HG03354 (cell line): ENCODE measurements at regions not wholly inside any gene's neighbourhood (a gene's known extent, or its start where the extent isn't known, plus 50 kb on each side); places are given as distances from the start of the nearest gene placed in this dataset.
"Not testable (repeated sequence)": the region's sequence is repeated elsewhere in the genome, so short reads cannot be mapped to it uniquely, and the experiment has no call there.

ENCODE experiments used
- ATAC-seq: cut with Tn5 transposase; IDR thresholded peaks from one replicate; pipeline ENCODE4 v1.9.1; 2021; ENCODE audit warnings: mild to moderate bottlenecking; ENCODE audit not compliant: unreplicated experiment, poor library complexity, severe bottlenecking

GRCh38 chr7:9029681-9030530, 596.5 kb downstream of the NXPH1 start:
- no peak for ATAC-seq

GRCh38 chr7:9030976-9031375, 597.6 kb downstream of the NXPH1 start:
- no peak for ATAC-seq

GRCh38 chr7:9031386-9031785, 598.0 kb downstream of the NXPH1 start:
- no peak for ATAC-seq

GRCh38 chr7:9036080-9036479, 602.7 kb downstream of the NXPH1 start:
- ATAC-seq: no peak

- ATAC-seq: no peak
Measured at GRCh38 chr7:9071160-9071762, 637.9 kb downstream of the NXPH1 start.

- ATAC-seq: not testable (repeated sequence)
Measured at GRCh38 chr7:9075774-9076173, 642.4 kb downstream of the NXPH1 start.

- ATAC-seq: no peak
Measured at GRCh38 chr7:9082203-9082602, 648.8 kb downstream of the NXPH1 start.

GRCh38 chr7:9083837-9084236, 650.4 kb downstream of the NXPH1 start:
- ATAC-seq: no peak

GRCh38 chr7:9091282-9091681, 657.9 kb downstream of the NXPH1 start:
- no peak for ATAC-seq

GRCh38 chr7:9097565-9098060, 664.2 kb downstream of the NXPH1 start:
- no peak for ATAC-seq

- no peak for ATAC-seq
Measured at GRCh38 chr7:9100289-9100688, 666.9 kb downstream of the NXPH1 start.

- ATAC-seq: no peak
Measured at GRCh38 chr7:9102846-9103245, 669.4 kb downstream of the NXPH1 start.

GRCh38 chr7:9106747-9107146, 673.3 kb downstream of the NXPH1 start:
- no peak for ATAC-seq

- no peak for ATAC-seq
Measured at GRCh38 chr7:9120331-9120730, 686.9 kb downstream of the NXPH1 start.

GRCh38 chr7:9124320-9124719, 690.9 kb downstream of the NXPH1 start:
- no peak for ATAC-seq

GRCh38 chr7:9125246-9125645, 691.8 kb downstream of the NXPH1 start:
- no peak for ATAC-seq

GRCh38 chr7:9127901-9128300, 694.5 kb downstream of the NXPH1 start:
- ATAC-seq: no peak

- no peak for ATAC-seq
Measured at GRCh38 chr7:9148687-9149086, 715.3 kb downstream of the NXPH1 start.

GRCh38 chr7:9149499-9150082, 716.2 kb downstream of the NXPH1 start:
- no peak for ATAC-seq

GRCh38 chr7:9163691-9164090, 730.3 kb downstream of the NXPH1 start:
- not testable (repeated sequence) for ATAC-seq

GRCh38 chr7:9175871-9176270, 742.5 kb downstream of the NXPH1 start:
- no peak for ATAC-seq
